AG04449 (cell line): ENCODE measurements at regions not wholly inside any gene's neighbourhood (a gene's known extent, or its start where the extent isn't known, plus 50 kb on each side); places are given as distances from the start of the nearest gene placed in this dataset.

Source experiments
- CTCF ChIA-PET: fragments of 350-600 bp; formaldehyde crosslinking; extraction: SDS; loops from one replicate; lab custom pipeline; 2021; ENCODE audit warnings: antibody characterized with exemption; lab: Yijun Ruan, JAX
- POLR2A ChIA-PET: fragments of 400-600, 350-600 bp; formaldehyde crosslinking; extraction: SDS; loops from one replicate; lab custom pipeline; 2020; ENCODE audit warnings: antibody characterized with exemption, inconsistent platforms; lab: Yijun Ruan, JAX
- DNase-seq: peaks from one replicate; pipeline ENCODE4 v3.0.0-alpha.2; 2010; ENCODE audit warnings: low read depth, low spot score
- H3K4me3 ChIP-seq: 2 replicates; pipeline ENCODE4 v1.5.1; 2011; ENCODE audit warnings: low read depth, mild to moderate bottlenecking, control low read depth, low read length
- CTCF ChIP-seq: IDR thresholded peaks from one replicate; pipeline ENCODE4 v1.5.1; 2011; ENCODE audit warnings: mild to moderate bottlenecking, moderate library complexity, low read length, control low read depth, inconsistent platforms; ENCODE audit not compliant: insufficient read depth; ENCODE audit errors: missing control alignments

DNA sequence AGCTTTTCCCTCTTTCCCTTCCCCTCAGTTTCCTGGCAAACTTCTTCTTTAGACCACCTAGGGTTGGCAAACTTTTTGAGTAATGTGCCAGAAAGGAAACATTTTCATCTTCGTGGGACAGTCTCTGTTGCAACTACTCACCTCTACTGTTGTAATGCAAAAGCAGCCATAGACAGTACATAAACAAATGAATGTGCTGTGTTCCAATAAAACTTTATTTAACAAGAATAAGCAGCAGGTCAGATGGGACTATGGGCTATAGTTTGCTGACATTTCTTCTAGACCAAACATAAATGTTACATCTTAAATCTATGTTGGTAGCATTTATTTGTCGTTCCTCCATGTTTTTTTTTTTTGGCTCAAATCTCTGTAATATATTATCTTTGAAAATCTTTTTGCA lies 552.4 kb downstream of the EDEM1 start:
- no peak overlapping the region for H3K4me3 ChIP-seq
- no peak for TF ChIP-seq CTCF
- ChIA-PET POLR2A (no interaction called here), CTCF (no interaction called here)
- DNase-seq, result no peak

DNA sequence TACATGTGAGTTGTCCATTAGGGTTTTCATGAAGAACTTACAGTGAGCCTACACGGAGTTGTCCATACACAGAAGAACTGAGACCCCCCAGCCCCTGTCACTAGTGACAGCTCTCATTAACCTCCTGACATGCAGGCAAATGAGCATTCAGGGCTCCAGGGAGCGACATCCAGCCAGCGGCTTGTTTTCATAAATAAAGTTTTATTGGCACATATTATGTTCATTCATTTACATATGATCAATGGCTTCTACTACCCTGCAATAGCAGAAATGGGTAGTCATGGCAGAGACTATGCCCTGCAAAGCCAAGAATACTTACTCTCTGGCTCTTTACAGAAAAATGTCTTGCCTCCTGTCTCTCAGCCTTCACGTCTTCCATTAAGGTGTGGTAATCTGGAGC lies 553.5 kb downstream of the EDEM1 start:
- no peak for DNase-seq
- no peak overlapping the region for H3K4me3 ChIP-seq
- no peak for TF ChIP-seq CTCF
- CTCF ChIA-PET, result no interaction called here
- POLR2A ChIA-PET, result no interaction called here

- H3K4me3 ChIP-seq, result no peak overlapping the region
- no peak for DNase-seq
- CTCF ChIA-PET, result no interaction called here
- POLR2A ChIA-PET, result no interaction called here
- TF ChIP-seq CTCF, result no peak
These were observed 562.6 kb downstream of the EDEM1 start for GRCh38 chr3:5750091-5750490.

DNA sequence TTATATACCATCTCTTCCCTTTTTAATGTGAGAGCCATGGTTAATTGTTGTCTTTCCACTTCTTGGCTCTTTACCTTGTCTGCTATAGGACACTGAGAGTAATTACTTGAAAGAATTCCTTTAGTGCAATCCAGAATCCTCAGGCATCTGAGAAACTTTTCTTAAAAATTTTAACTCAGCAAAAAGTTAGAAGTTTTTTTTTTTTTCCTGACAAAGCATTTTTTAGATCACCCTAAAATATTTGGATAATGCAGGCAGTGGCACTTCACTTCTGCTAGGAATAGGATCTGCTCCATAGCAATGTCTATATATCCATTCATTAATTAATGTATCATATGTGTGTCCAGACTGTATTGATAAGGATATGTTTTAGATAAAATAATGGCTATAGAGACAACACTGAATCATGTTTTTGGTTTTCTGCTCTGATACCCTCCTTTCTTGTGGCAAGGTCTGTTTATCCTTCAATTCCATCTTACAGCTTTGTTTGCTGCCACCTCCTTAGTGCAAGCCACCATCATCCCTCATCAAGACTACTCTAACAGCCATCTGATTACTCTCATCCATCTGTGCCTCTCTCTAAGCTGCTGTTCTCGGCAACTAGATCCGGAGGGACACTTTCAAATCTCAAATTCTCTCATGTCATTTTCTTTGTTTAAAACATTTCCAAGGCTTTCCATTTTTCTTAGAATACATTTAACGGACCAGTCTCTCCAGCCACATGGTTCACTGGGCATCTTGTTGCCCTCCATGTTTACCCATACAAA lies 563.5 kb downstream of the EDEM1 start:
- no peak for DNase-seq
- ChIA-PET CTCF (no interaction called here), POLR2A (no interaction called here)
- TF ChIP-seq CTCF, result no peak
- H3K4me3 ChIP-seq, result no peak overlapping the region

GRCh38 chr3:5754602-5755001 lies 567.1 kb downstream of the EDEM1 start:
- CTCF ChIA-PET, result no interaction called here
- DNase-seq, result no peak
- POLR2A ChIA-PET, result no interaction called here
- no peak overlapping the region for H3K4me3 ChIP-seq
- no peak for TF ChIP-seq CTCF

GRCh38 chr3:5756443-5756842 lies 568.9 kb downstream of the EDEM1 start:
- ChIA-PET CTCF (no interaction called here), POLR2A (interaction anchor here (0.7 kb wide), 1 partner anchor 447 kb away, joined by 3 read pairs; no protein-coding TSS in a partner anchor)
- H3K4me3 ChIP-seq, result no peak overlapping the region
- TF ChIP-seq CTCF, result no peak
- no peak for DNase-seq
